ENCODE measurements at regions not wholly inside any gene's neighbourhood (a gene's known extent, or its start where the extent isn't known, plus 50 kb on each side); places are given as distances from the start of the nearest gene placed in this dataset. TPM values are rescaled to one million over a fixed set of nuclear protein-coding genes. Genes with fewer than 3 reads are reported as not detected.

DNA sequence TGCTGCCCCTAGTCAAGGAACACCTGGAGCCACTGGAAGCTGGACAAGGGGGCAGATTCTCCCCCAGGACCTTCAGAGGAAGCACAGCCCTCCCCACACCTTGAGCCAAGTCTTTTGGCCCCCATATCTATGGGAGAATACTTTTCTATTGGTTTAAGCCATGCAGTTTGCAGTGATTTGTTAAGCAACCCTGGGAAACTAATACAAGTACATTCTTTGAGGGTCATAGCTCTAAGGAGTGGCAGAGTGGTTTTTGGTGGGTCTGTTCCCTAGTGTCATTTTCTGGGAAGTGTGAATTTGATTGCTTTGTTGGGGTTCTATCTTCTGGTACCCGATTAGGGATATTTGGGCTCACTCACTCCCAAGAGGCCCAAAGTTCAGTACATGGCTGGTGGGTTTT lies 50.8 kb upstream of the PTCSC3 start:
- H3K9me2 ChIP-seq (replicated peaks; ENCODE audit: insufficient read depth) = no peaks in the 10 kb centered on the region
- H3K4me2 ChIP-seq = peak overlapping the region; percentile 0
- no peaks in the 10 kb centered on the region for H3K36me3 ChIP-seq (replicated peaks; ENCODE audit: insufficient read depth, low read depth)
- peak overlapping the region; percentile 78 for H3K27ac ChIP-seq
- DNase-seq (ENCODE audit: low spot score) = no peak
- TF ChIP-seq, protein P1, sequence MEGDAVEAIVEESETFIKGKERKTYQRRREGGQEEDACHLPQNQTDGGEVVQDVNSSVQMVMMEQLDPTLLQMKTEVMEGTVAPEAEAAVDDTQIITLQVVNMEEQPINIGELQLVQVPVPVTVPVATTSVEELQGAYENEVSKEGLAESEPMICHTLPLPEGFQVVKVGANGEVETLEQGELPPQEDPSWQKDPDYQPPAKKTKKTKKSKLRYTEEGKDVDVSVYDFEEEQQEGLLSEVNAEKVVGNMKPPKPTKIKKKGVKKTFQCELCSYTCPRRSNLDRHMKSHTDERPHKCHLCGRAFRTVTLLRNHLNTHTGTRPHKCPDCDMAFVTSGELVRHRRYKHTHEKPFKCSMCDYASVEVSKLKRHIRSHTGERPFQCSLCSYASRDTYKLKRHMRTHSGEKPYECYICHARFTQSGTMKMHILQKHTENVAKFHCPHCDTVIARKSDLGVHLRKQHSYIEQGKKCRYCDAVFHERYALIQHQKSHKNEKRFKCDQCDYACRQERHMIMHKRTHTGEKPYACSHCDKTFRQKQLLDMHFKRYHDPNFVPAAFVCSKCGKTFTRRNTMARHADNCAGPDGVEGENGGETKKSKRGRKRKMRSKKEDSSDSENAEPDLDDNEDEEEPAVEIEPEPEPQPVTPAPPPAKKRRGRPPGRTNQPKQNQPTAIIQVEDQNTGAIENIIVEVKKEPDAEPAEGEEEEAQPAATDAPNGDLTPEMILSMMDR (IDR thresholded peaks at IDR 0.05; ENCODE audit: poor library complexity) = no peak
- WGBS (ENCODE audit: low lambda C conversion rate, missing lambda C conversion rate) = 79% methylated on average over 1 of the region's 1 CpG
- no peaks in the 10 kb centered on the region for H3K79me2 ChIP-seq
- no peaks in the 10 kb centered on the region for H3K27me3 ChIP-seq
- no peak overlapping the region for H2AFZ ChIP-seq
- peaks cover 14% of the 10 kb centered on the region for H3K4me1 ChIP-seq (ENCODE audit: insufficient read depth)
- no peaks in the 10 kb centered on the region for H3K9me3 ChIP-seq (ENCODE audit: low read depth)
- no peaks in the 10 kb centered on the region for H4K20me1 ChIP-seq (ENCODE audit: insufficient read depth, poor library complexity, severe bottlenecking)
- H3K4me3 ChIP-seq = no peak overlapping the region

Small RNA genes in the stretch of these regions (small RNA-seq; reads per million reads assigned to genes)
- not detected for gene RN7SKP21
